ENCODE measurements at regions not wholly inside any gene's neighbourhood (a gene's known extent, or its start where the extent isn't known, plus 50 kb on each side); places are given as distances from the start of the nearest gene placed in this dataset.

DNA sequence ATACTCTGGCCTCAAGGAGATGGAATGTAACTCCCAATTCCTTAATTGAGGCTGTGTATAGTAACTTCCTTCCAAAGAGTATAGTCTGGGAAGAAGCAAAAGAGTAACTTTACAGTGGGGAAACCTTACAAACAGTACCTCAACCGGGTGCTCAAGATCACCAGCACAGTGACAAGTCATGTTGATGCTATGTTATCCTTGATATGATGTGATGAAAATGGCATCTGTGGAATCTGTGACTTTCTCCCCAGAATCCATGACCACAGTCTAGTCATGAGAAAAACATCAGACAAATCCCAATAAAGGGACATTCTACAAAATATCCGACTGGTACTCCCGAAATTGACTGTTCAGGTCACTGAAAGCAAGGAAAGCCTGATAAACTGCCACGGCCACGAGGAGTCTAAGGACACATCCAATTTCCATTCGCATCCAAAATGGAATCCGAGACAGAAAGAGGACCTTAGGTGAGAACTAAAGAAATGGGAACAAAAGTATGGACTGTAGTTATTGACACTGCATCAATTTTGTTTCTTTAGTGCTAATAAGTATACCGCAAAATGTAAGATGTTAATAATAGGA is 97.3 kb upstream of the FRMD6 start:
- H3K27ac ChIP-seq (replicated peaks), result no peak overlapping the region
- DNase-seq (ENCODE audit: low read depth in 1 of 2, low spot score in 1 of 2), result no peak
- TF ChIP-seq REST (IDR thresholded peaks at IDR 0.05; ENCODE audit: insufficient replicate concordance, low read depth), result no peak
- TF ChIP-seq, protein P1, sequence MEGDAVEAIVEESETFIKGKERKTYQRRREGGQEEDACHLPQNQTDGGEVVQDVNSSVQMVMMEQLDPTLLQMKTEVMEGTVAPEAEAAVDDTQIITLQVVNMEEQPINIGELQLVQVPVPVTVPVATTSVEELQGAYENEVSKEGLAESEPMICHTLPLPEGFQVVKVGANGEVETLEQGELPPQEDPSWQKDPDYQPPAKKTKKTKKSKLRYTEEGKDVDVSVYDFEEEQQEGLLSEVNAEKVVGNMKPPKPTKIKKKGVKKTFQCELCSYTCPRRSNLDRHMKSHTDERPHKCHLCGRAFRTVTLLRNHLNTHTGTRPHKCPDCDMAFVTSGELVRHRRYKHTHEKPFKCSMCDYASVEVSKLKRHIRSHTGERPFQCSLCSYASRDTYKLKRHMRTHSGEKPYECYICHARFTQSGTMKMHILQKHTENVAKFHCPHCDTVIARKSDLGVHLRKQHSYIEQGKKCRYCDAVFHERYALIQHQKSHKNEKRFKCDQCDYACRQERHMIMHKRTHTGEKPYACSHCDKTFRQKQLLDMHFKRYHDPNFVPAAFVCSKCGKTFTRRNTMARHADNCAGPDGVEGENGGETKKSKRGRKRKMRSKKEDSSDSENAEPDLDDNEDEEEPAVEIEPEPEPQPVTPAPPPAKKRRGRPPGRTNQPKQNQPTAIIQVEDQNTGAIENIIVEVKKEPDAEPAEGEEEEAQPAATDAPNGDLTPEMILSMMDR (IDR thresholded peaks at IDR 0.05; ENCODE audit: insufficient read depth, low read length), result no peak
- no peaks in the 10 kb centered on the region for H3K27me3 ChIP-seq (ENCODE audit: insufficient read depth, poor library complexity, severe bottlenecking)
- no peak overlapping the region for H3K4me3 ChIP-seq (replicated peaks; ENCODE audit: insufficient read depth, low read length)

GRCh38 chr14:51554953-51555352 is 96.8 kb upstream of the FRMD6 start:
- no peak for DNase-seq (ENCODE audit: low read depth in 1 of 2, low spot score in 1 of 2)
- no peak overlapping the region for H3K27ac ChIP-seq (replicated peaks)
- H3K27me3 ChIP-seq (ENCODE audit: insufficient read depth, poor library complexity, severe bottlenecking), result no peaks in the 10 kb centered on the region
- no peak overlapping the region for H3K4me3 ChIP-seq (replicated peaks; ENCODE audit: insufficient read depth, low read length)
- TF ChIP-seq, protein P1 (IDR thresholded peaks at IDR 0.05; ENCODE audit: insufficient read depth, low read length), result no peak
- TF ChIP-seq GABPA (IDR thresholded peaks at IDR 0.05; ENCODE audit: low read depth), result no peak
- no peak for TF ChIP-seq SPI1 (IDR thresholded peaks at IDR 0.05; ENCODE audit: borderline replicate concordance, low read depth)
- no peak for TF ChIP-seq POLR2AphosphoS5 (IDR thresholded peaks at IDR 0.05; ENCODE audit: low read depth)
- no peak for TF ChIP-seq REST (IDR thresholded peaks at IDR 0.05; ENCODE audit: insufficient replicate concordance, low read depth)

- Histone ChIP-seq H3K4me3 (replicated peaks; ENCODE audit: insufficient read depth, low read length) (no peak overlapping the region), H3K27ac (replicated peaks) (no peak overlapping the region), H3K27me3 (ENCODE audit: insufficient read depth, poor library complexity, severe bottlenecking) (no peaks in the 10 kb centered on the region)
- DNase-seq (ENCODE audit: low read depth in 1 of 2, low spot score in 1 of 2), result no peak
- no peak for TF ChIP-seq GABPA (IDR thresholded peaks at IDR 0.05; ENCODE audit: low read depth)
- TF ChIP-seq SPI1 (IDR thresholded peaks at IDR 0.05; ENCODE audit: borderline replicate concordance, low read depth), result no peak
- TF ChIP-seq REST (IDR thresholded peaks at IDR 0.05; ENCODE audit: insufficient replicate concordance, low read depth), result no peak
- no peak for TF ChIP-seq POLR2AphosphoS5 (IDR thresholded peaks at IDR 0.05; ENCODE audit: low read depth)
- TF ChIP-seq, protein P1 (IDR thresholded peaks at IDR 0.05; ENCODE audit: insufficient read depth, low read length), result no peak
Measured at GRCh38 chr14:51561141-51561540, 90.6 kb upstream of the FRMD6 start.
